CD14-positive monocyte (primary cell): ENCODE measurements at regions not wholly inside any gene's neighbourhood (a gene's known extent, or its start where the extent isn't known, plus 50 kb on each side); places are given as distances from the start of the nearest gene placed in this dataset.

Source experiments
- DNase-seq, 3 donors: peaks; one replicate each; pipeline ENCODE4 v3.0.0-alpha.2; 2011 to 2022
- H2AFZ ChIP-seq: 2 replicates; pipeline ENCODE4 v1.6.0; 2012; ENCODE audit warnings: mild to moderate bottlenecking, low read depth, low read length, inconsistent platforms; ENCODE audit not compliant: insufficient read depth, poor library complexity, severe bottlenecking
- H3K27ac ChIP-seq, 2 donors: 1 replicate in 1 of 2; 2 replicates in 1 of 2; pipeline ENCODE4 v1.5.1; 2012 to 2013; ENCODE audit warnings: low read length in 2 of 2, control low read depth in 1 of 2, inconsistent platforms in 1 of 2, low read depth in 1 of 2, mild to moderate bottlenecking in 1 of 2
- H3K27me3 ChIP-seq, 2 donors: one replicate each; pipeline versions ENCODE4 v1.6.0 to v1.6.1; 2011 to 2013; ENCODE audit warnings: low read length in 2 of 2; ENCODE audit not compliant: control insufficient read depth in 2 of 2, insufficient read depth in 2 of 2
- H3K36me3 ChIP-seq, 2 donors: replicated peaks in 1 of 2; 1 replicate in 1 of 2; 2 replicates in 1 of 2; pipeline versions ENCODE4 v1.5.1 to v1.6.1; 2012 to 2013; ENCODE audit warnings: low read length in 2 of 2, control low read depth in 1 of 2, inconsistent platforms in 1 of 2, mild to moderate bottlenecking in 1 of 2; ENCODE audit not compliant: insufficient read depth in 2 of 2, control insufficient read depth in 1 of 2
- H3K4me1 ChIP-seq, 2 donors: 1 replicate in 1 of 2; 2 replicates in 1 of 2; pipeline versions ENCODE4 v1.5.1 to v1.6.1; 2012 to 2013; ENCODE audit warnings: low read length in 2 of 2, control low read depth in 1 of 2, inconsistent platforms in 1 of 2, mild to moderate bottlenecking in 1 of 2, moderate library complexity in 1 of 2; ENCODE audit not compliant: insufficient read depth in 2 of 2, control insufficient read depth in 1 of 2
- H3K4me2 ChIP-seq: replicated peaks from 2 replicates; pipeline ENCODE3; 2012; ENCODE audit warnings: low read length, moderate library complexity, mild to moderate bottlenecking; ENCODE audit not compliant: poor library complexity, severe bottlenecking; ENCODE audit errors: extremely low read depth
- H3K4me3 ChIP-seq, 3 experiments: fragments of 200-600 bp in 1 of 3; sonication (generic) in 1 of 3; replicated peaks in 1 of 3; 1 replicate in 2 of 3; 2 replicates in 1 of 3; pipeline ENCODE4 v1.5.1; 2011 to 2013; ENCODE audit warnings: low read length in 3 of 3, mild to moderate bottlenecking in 3 of 3, control low read depth in 2 of 3, low read depth in 2 of 3, inconsistent platforms in 1 of 3, moderate library complexity in 1 of 3
- H3K79me2 ChIP-seq: 2 replicates; pipeline ENCODE4 v1.6.0; 2012; ENCODE audit warnings: mild to moderate bottlenecking, control low read depth, inconsistent platforms, low read length, moderate library complexity; ENCODE audit not compliant: insufficient read depth
- H3K9ac ChIP-seq: 2 replicates; pipeline ENCODE4 v1.6.0; 2017; ENCODE audit warnings: low read length, mild to moderate bottlenecking; ENCODE audit not compliant: insufficient read depth, poor library complexity, severe bottlenecking
- H3K9me3 ChIP-seq, 2 donors: replicated peaks in 1 of 2; 1 replicate in 1 of 2; 2 replicates in 1 of 2; pipeline versions ENCODE4 v1.5.1 to v1.6.1; 2012 to 2013; ENCODE audit warnings: low read length in 2 of 2, control low read depth in 1 of 2; ENCODE audit not compliant: control insufficient read depth in 1 of 2, insufficient read depth in 1 of 2
- H4K20me1 ChIP-seq: 2 replicates; pipeline ENCODE4 v1.6.0; 2012; ENCODE audit warnings: mild to moderate bottlenecking, low read length, control low read depth, moderate library complexity; ENCODE audit not compliant: insufficient read depth
- H3K27ac Mint-ChIP-seq, 7 donors: one replicate each; pipeline ENCODE4 v1.8.0; 2020; ENCODE audit warnings: mild to moderate bottlenecking in 7 of 7, mixed read lengths in 7 of 7, moderate library complexity in 6 of 7, inconsistent platforms in 2 of 7
- H3K27me3 Mint-ChIP-seq, 3 donors: one replicate each; pipeline ENCODE4 v1.8.0; 2021 to 2022; ENCODE audit warnings: low read depth in 3 of 3, mild to moderate bottlenecking in 3 of 3, mixed read lengths in 3 of 3, moderate library complexity in 3 of 3, inconsistent platforms in 1 of 3
- H3K36me3 Mint-ChIP-seq, 2 donors: one replicate each; pipeline ENCODE4 v1.8.0; 2020; ENCODE audit warnings: mixed read lengths in 2 of 2, inconsistent platforms in 1 of 2, mild to moderate bottlenecking in 1 of 2
- H3K4me1 Mint-ChIP-seq: one replicate; pipeline ENCODE4 v1.8.0; 2020; ENCODE audit warnings: mild to moderate bottlenecking, mixed read lengths
- H3K4me3 Mint-ChIP-seq, 2 donors: one replicate each; pipeline ENCODE4 v1.8.0; 2020; ENCODE audit warnings: mild to moderate bottlenecking in 2 of 2, mixed read lengths in 2 of 2, moderate library complexity in 1 of 2
- H3K9me3 Mint-ChIP-seq, 7 donors: one replicate each; pipeline ENCODE4 v1.8.0; 2020 to 2022; ENCODE audit warnings: mixed read lengths in 7 of 7, mild to moderate bottlenecking in 6 of 7, moderate library complexity in 6 of 7, inconsistent platforms in 2 of 7
- CTCF ChIP-seq: fragments of 200-600 bp; IDR thresholded peaks from one replicate; pipeline ENCODE4 v1.8.0; 2022; ENCODE audit warnings: antibody characterized with exemption, mild to moderate bottlenecking
- WGBS: methylation state at CpG from one replicate; pipeline ENCODE4 v1.1.5; 2013; ENCODE audit warnings: missing lambda C conversion rate; ENCODE audit not compliant: insufficient coverage; 5-methylcytosine and 5-hydroxymethylcytosine counted together
- intact Hi-C, 2 donors: fragments of 100-400 bp; cut with micrococcal nuclease; formaldehyde crosslinking; loops; one replicate each; pipeline versions ENCODE4 v1.15.0 to v1.15.1; 2023

- H3K27ac Mint-ChIP-seq, result no peak overlapping the region
- H3K4me1 ChIP-seq, result no peaks in the 10 kb centered on the region
- H3K36me3 ChIP-seq, result no peaks in the 10 kb centered on the region
- no peaks in the 10 kb centered on the region for H3K36me3 Mint-ChIP-seq
- H3K4me1 Mint-ChIP-seq, result no peaks in the 10 kb centered on the region
- H3K4me3 Mint-ChIP-seq, result no peak overlapping the region
- no peaks in the 10 kb centered on the region for H3K27me3 ChIP-seq
- TF ChIP-seq CTCF, result no peak
- peaks cover 6% of the 10 kb centered on the region in 2 donors for H3K9me3 ChIP-seq
- H3K27me3 Mint-ChIP-seq, result no peaks in the 10 kb centered on the region
- no peak overlapping the region for H3K4me3 ChIP-seq
- peaks cover 0 to 11% (median 5%) of the 10 kb centered on the region in 7 donors for H3K9me3 Mint-ChIP-seq
- H4K20me1 ChIP-seq, result no peaks in the 10 kb centered on the region
- H2AFZ ChIP-seq, result no peak overlapping the region
- 92% methylated on average over 5 of the region's 5 CpGs for whole genome bisulfite sequencing
- no peak for DNase-seq
- H3K79me2 ChIP-seq, result no peaks in the 10 kb centered on the region
- no peak overlapping the region for H3K27ac ChIP-seq
- H3K4me2 ChIP-seq, result no peak overlapping the region
- H3K9ac ChIP-seq, result no peak overlapping the region
- intact Hi-C loops, result no loop called here
These were observed 1099.7 kb downstream of the BCL11B start for GRCh38 chr14:98172243-98172778.

- Histone ChIP-seq H4K20me1 (no peaks in the 10 kb centered on the region), H3K4me2 (no peak overlapping the region), H3K9me3 (no peaks in the 10 kb centered on the region), H2AFZ (no peak overlapping the region), H3K27ac (no peak overlapping the region), H3K36me3 (no peaks in the 10 kb centered on the region), H3K27me3 (no peaks in the 10 kb centered on the region), H3K79me2 (no peaks in the 10 kb centered on the region), H3K9ac (no peak overlapping the region), H3K4me1 (no peaks in the 10 kb centered on the region), H3K4me3 (no peak overlapping the region)
- Mint-ChIP-seq H3K27ac (no peak overlapping the region), H3K9me3 (peaks cover 0 to 3% (median 1%) of the 10 kb centered on the region in 7 donors), H3K36me3 (no peaks in the 10 kb centered on the region), H3K4me3 (peak overlapping the region in 1 of 2 donors; percentile 9), H3K27me3 (no peaks in the 10 kb centered on the region), H3K4me1 (no peaks in the 10 kb centered on the region)
- intact Hi-C loops, result no loop called here
- 20% methylated on average over 2 of the region's 7 CpGs for WGBS
- TF ChIP-seq CTCF, result no peak
- DNase-seq, result no peak
These were observed 1098.7 kb downstream of the BCL11B start for GRCh38 chr14:98173305-98173704.
